ENCODE measurements at regions not wholly inside any gene's neighbourhood (a gene's known extent, or its start where the extent isn't known, plus 50 kb on each side); places are given as distances from the start of the nearest gene placed in this dataset.

- TF ChIP-seq CTCF (IDR thresholded peaks at IDR 0.05) (no peak), EZH2 (IDR thresholded peaks at IDR 0.05; ENCODE audit: borderline replicate concordance, insufficient read depth, low read depth, low read length, poor library complexity, severe bottlenecking) (no peak)
These were observed 425.7 kb upstream of the FZD8 start for GRCh38 chr10:36067748-36068147.

Data from B cell (primary cell).